DOHH2 (cell line): ENCODE measurements at regions not wholly inside any gene's neighbourhood (a gene's known extent, or its start where the extent isn't known, plus 50 kb on each side); places are given as distances from the start of the nearest gene placed in this dataset.

Experiments
- EZH2phosphoT487 ChIP-seq: fragments of 200-600 bp; sonication (generic); IDR thresholded peaks from 2 replicates; pipeline ENCODE4 v1.6.1; 2017; ENCODE audit warnings: borderline replicate concordance, mild to moderate bottlenecking, antibody characterized with exemption, low read length, moderate library complexity, mixed read lengths
- TF ChIP-seq, protein P1 (sequence below): fragments of 200-600 bp; sonication (generic); IDR thresholded peaks from one replicate; pipeline ENCODE4 v1.5.1; 2014; ENCODE audit warnings: antibody characterized with exemption, mild to moderate bottlenecking, low read depth, low read length; ENCODE audit not compliant: poor library complexity, severe bottlenecking

DNA sequence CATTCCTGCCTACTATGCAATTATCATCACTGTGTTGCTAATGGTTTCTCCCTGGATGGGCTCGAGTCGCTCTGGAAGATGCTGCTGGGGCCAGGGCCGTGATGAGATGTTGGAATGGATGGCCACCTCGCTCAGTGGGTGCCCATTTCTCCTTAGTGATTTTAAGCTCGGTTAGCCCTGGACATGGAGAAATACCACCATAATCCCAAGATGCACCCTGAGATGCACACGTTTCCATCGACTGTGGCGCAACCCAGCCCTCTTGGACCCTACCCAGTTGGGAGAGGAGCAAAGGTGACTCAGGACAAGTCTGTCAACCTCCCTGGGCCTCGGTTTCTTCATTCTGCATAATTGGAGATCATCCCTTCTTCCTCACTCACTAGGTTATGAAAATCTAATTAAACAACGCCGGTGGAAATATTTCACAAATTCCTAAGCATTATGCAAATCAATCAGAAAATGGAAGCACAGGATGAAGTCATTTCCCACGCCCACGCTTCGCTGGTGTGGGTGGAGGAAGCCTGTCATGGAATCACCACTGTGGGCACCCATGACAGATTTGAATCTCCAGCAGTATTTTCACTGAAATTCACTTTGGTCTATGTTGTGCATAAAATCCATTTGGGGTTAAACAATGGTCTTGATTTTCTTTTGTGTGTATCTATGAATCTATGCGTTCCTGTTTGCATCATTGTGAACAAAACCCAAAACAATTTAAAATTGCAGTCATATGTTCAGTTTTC, 195.2 kb downstream of the AXIN2 start:
- TF ChIP-seq, protein P1, sequence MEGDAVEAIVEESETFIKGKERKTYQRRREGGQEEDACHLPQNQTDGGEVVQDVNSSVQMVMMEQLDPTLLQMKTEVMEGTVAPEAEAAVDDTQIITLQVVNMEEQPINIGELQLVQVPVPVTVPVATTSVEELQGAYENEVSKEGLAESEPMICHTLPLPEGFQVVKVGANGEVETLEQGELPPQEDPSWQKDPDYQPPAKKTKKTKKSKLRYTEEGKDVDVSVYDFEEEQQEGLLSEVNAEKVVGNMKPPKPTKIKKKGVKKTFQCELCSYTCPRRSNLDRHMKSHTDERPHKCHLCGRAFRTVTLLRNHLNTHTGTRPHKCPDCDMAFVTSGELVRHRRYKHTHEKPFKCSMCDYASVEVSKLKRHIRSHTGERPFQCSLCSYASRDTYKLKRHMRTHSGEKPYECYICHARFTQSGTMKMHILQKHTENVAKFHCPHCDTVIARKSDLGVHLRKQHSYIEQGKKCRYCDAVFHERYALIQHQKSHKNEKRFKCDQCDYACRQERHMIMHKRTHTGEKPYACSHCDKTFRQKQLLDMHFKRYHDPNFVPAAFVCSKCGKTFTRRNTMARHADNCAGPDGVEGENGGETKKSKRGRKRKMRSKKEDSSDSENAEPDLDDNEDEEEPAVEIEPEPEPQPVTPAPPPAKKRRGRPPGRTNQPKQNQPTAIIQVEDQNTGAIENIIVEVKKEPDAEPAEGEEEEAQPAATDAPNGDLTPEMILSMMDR = no peak
- no peak for TF ChIP-seq EZH2phosphoT487
